Epithelial cell of proximal tubule (primary cell): ENCODE measurements at regions not wholly inside any gene's neighbourhood (a gene's known extent, or its start where the extent isn't known, plus 50 kb on each side); places are given as distances from the start of the nearest gene placed in this dataset.
"Not testable (repeated sequence)": the region's sequence is repeated elsewhere in the genome, so short reads cannot be mapped to it uniquely, and the experiment has no call there.

Experiments used
- DNase-seq: peaks from one replicate; pipeline ENCODE4 v3.0.0-alpha.2; 2011; ENCODE audit warnings: low read depth
- H3K4me3 ChIP-seq: 2 replicates; pipeline ENCODE4 v1.5.1; 2011; ENCODE audit warnings: low read depth, mild to moderate bottlenecking, low read length
- CTCF ChIP-seq: conservative IDR thresholded peaks from 2 replicates; pipeline ENCODE4 v1.5.1; 2012; ENCODE audit warnings: low read depth, mild to moderate bottlenecking, low read length

GRCh38 chr22:19658967-19659804 is 55.1 kb upstream of the SEPTIN5 start:
- no peak overlapping the region for H3K4me3 ChIP-seq
- DNase-seq, result no peak
- TF ChIP-seq CTCF, result no peak

GRCh38 chr22:19659805-19660345 is 54.4 kb upstream of the SEPTIN5 start:
- H3K4me3 ChIP-seq, result no peak overlapping the region
- no peak for DNase-seq
- TF ChIP-seq CTCF, result no peak

GRCh38 chr22:19660583-19660982 is 53.7 kb upstream of the SEPTIN5 start:
- DNase-seq, H3K4me3 ChIP-seq: not testable (repeated sequence)

- TF ChIP-seq CTCF, result no peak
- no peak overlapping the region for H3K4me3 ChIP-seq
- DNase-seq, result no peak
Observed at GRCh38 chr22:19661156-19661555, 53.1 kb upstream of the SEPTIN5 start.

- H3K4me3 ChIP-seq, DNase-seq: not testable (repeated sequence)
Observed at GRCh38 chr22:19662049-19662684, 52.1 kb upstream of the SEPTIN5 start.

- DNase-seq, result no peak
- no peak for TF ChIP-seq CTCF
Observed at GRCh38 chr22:19663286-19663815, 51.0 kb upstream of the SEPTIN5 start.

GRCh38 chr22:19663821-19664355 is 50.4 kb upstream of the SEPTIN5 start:
- H3K4me3 ChIP-seq, result no peak overlapping the region
- TF ChIP-seq CTCF, result no peak
- DNase-seq, result no peak

More at GRCh38 chr22:19663286-19663815, 51.0 kb upstream of the SEPTIN5 start:
- no peak overlapping the region for H3K4me3 ChIP-seq
